Ecto neural progenitor cell (in vitro differentiated cells): ENCODE measurements at regions not wholly inside any gene's neighbourhood (a gene's known extent, or its start where the extent isn't known, plus 50 kb on each side); places are given as distances from the start of the nearest gene placed in this dataset.

Source experiments
- DNase-seq: peaks from one replicate; pipeline ENCODE4 v3.0.0-alpha.2; 2018; ENCODE audit warnings: low spot score

GRCh38 chr1:31127266-31127665 lies 61.7 kb upstream of the PUM1 start:
- DNase-seq, result no peak

- DNase-seq, result no peak
Measured at GRCh38 chr1:31122741-31123140, 57.2 kb upstream of the PUM1 start.

DNA sequence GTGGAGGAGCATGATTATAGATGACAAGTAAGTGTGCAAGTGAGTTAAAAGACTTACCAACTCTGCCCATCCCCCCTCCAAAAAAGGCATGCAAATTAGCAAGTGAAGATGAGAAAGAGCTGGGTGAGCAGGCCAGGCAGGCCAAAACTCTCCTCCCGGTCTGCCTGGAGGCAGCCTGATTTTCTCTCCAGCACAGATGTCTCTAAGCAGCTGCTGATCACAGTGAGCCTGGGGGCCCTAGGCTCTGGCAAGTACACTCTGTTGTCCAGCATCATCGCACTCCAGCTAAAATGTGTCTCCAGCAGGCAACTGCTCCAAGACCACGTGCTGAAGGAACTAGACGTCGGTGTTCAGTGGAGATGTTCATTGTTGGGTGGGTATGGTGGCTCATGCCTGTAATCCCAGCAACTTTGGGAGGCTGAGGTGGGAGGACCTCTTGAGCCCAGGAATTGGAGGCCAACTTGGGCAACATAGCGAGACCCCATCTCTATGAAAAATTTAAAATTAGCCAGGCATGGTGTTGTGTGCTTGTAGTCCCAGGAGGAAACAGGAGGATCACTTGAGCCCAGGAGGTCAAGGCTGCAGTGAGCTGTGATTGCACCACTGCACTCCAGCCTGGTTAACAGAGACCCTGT lies 56.7 kb upstream of the PUM1 start:
- DNase-seq, result peak; percentile 64

DNA sequence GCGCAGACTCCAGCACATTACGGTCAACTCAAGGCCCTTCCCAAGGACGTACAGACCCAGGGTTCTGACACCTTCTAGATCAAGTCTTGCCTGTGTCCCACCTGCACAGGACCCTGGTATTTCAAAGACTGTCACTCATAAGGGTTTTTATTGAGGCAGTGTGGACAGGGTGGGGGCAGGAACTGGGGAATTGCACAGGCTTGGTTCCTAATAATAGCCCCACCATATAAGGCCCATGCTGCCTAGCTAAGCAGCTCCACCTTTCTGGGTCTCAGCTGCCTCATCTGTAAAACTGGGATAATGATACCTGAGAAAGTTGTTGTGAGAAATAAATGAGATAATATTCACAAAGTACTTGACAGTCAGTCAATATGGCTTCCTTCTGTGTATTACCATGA lies 55.3 kb upstream of the PUM1 start:
- no peak for DNase-seq

DNA sequence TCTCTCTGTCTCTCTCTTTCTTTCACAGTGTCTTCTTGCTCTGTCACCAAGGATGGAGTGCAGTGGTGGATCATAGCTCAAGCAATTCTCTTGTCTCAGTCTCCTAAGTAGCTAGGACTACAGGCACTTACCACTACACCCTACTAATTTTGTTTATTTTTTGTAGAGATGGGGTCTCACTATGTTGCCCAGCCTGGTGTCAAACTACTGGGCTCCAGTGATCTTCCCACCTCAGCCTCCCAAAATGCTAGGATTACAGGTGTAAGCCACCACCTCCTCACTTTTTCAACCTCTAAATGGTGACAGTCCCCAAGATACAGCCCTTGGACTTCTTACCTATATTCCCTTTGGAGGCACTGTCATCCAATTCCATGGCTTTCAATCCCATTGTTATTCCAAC lies 50.5 kb upstream of the PUM1 start:
- no peak for DNase-seq
